GM13976 (cell line): ENCODE measurements at regions not wholly inside any gene's neighbourhood (a gene's known extent, or its start where the extent isn't known, plus 50 kb on each side); places are given as distances from the start of the nearest gene placed in this dataset.
"Not testable (repeated sequence)": the region's sequence is repeated elsewhere in the genome, so short reads cannot be mapped to it uniquely, and the experiment has no call there.

Experiments used
- DNase-seq: peaks from one replicate; pipeline ENCODE4 v3.0.0; 2012; ENCODE audit warnings: low spot score
- CTCF ChIP-seq: IDR thresholded peaks from 2 replicates; pipeline ENCODE4 v1.5.1; 2012; ENCODE audit warnings: borderline replicate concordance, mild to moderate bottlenecking; ENCODE audit not compliant: insufficient read depth; ENCODE audit errors: extremely low read depth, missing control alignments, control extremely low read depth
- in situ Hi-C: fragments of 300-500 bp; cut with MboI; formaldehyde crosslinking; loops from one replicate; pipeline ENCODE4 v1.12.0; 2022; ENCODE audit warnings: low sequenced_read_pairs, mixed read lengths, inconsistent platforms; ENCODE audit not compliant: unreplicated experiment

GRCh38 chr3:87795701-87796100, 263.1 kb downstream of the CGGBP1 start:
- DNase-seq: no peak
- no peak for TF ChIP-seq CTCF
- in situ Hi-C loops: loop anchor here (25.0 kb wide), 1 partner anchor 192 kb away; no protein-coding TSS in a partner anchor

- no peak for DNase-seq
- no peak for TF ChIP-seq CTCF
- in situ Hi-C loops: loop anchor here (25.0 kb wide), 1 partner anchor 194 kb away; no protein-coding TSS in a partner anchor
Observed at GRCh38 chr3:87793337-87793877, 265.4 kb downstream of the CGGBP1 start.

DNA sequence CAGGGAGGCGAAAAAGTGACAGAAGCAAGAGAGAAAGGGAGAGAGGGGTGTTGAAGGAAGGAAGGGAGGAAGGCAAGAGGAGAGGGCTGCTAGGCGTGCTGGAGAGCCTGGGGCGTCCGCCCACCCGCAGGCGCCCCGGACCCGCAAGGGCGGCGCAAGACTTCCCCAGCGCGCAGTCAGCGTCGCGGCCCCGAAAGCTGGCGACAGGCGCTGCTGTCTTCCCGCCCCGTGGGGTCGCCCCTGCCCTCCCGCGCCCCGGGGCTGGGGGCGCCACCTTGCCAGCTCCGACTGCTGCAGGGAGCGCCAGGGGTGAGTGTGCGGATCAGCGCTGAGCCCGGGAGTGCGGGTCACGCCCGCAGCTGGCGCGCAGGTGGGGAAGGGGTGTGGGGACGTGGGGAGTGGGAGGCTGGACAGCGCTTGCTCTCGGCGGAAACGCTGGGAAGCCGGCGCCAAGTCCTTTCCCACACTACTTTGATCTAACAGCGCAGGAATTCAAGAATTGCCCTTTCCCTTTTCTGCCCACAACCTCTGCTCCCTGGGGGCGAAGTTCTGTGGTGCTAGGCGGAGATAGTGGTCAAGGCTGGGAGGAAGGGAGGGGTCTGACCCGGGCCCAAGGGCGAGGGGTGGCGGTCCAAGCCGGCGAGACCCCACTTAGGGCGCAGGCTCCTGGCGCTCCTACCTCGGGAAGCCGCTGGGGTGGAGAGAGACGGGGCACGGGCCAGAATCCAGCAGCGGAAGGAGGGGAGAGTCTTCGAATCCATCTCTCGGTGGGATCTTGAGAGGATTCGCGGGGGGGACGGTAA, 266.1 kb downstream of the CGGBP1 start, which contains the start of gene HTR1F:
HTR1F (plus strand) TSS at position 173 of the 803 bp plus-strand sequence.
- in situ Hi-C loops: loop anchor here (25.0 kb wide), 1 partner anchor 195 kb away; no protein-coding TSS in a partner anchor
- peak; percentile 21 for DNase-seq
- no peak for TF ChIP-seq CTCF

DNA sequence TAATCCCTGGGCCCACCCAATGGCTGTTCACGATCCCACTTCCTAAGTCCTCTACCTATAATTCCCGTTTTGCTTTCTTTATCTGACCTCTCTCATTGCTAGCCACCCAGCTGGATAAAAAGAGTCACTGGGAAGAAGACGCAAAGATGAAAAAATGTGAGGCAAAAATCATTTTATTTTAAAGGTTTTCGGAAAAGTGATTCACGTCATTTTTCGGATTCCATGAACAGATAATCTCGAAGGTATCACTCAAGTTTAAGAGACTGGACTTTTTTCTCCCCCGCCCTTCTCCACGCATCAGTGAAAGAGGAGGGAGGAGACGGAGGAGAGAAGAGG, 266.6 kb downstream of the CGGBP1 start:
- no peak for TF ChIP-seq CTCF
- no peak for DNase-seq
- in situ Hi-C loops: loop anchor here (25.0 kb wide), 1 partner anchor 195 kb away; no protein-coding TSS in a partner anchor

DNA sequence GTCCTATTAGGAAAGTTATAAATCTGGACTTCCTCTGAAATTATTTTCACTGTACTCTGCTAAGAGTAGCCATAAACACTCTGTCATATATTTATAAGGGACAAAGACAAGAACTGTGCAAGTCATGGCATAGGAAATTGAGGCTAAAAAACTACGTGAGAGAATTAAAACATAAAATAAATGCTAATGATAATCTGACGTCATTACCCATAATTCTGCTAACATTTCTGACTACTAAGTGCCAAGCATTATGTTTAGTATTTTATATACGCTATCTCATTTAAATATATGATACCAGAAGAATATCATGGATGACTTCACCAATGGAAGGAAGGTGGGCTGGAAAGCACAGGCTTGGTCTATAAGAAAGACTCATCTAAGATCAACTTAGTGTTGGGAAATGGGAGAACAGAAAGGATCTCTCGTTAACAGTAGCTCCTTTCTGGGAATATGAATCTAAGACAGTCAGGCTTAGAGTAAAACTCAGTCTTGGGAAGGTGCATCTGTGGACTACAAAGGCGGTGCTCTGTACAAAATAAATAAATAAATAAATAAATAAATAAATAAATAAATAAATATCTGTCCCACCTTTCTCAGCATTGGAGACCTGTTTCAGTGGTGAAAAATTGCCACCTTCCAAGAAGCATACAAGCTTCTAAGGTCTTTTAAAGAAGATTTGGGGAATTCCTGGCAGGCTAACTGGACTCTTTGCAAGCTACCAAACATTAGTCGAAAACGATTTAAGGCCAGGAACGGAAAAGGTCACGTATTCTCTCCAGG, 267.4 kb downstream of the CGGBP1 start:
- in situ Hi-C loops: loop anchor here (25.0 kb wide), 1 partner anchor 196 kb away; no protein-coding TSS in a partner anchor
- TF ChIP-seq CTCF: no peak
- no peak for DNase-seq

DNA sequence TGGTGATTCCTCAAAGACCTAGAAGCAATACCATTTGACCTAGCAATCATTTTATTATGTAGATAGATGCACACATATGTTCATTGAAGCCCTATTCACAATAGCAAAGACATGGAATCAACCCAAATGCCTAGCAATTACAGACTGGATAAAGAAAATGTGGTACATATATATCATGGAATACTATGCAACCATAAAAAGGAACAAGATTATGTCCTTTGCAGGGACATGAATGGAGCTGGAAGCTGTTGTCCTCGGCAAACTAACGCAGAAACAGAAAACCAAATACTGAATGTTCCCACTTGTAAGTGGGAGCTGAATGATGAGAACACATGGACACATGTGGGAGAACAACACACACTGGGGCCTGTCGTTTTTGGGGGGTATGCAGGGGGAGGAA, 269.8 kb downstream of the CGGBP1 start:
- DNase-seq: not testable (repeated sequence)
- in situ Hi-C loops: loop anchor here (25.0 kb wide), 1 partner anchor 198 kb away; no protein-coding TSS in a partner anchor
